Kidney epithelial cell (primary cell): ENCODE measurements at regions not wholly inside any gene's neighbourhood (a gene's known extent, or its start where the extent isn't known, plus 50 kb on each side); places are given as distances from the start of the nearest gene placed in this dataset.
"Not testable (repeated sequence)": the region's sequence is repeated elsewhere in the genome, so short reads cannot be mapped to it uniquely, and the experiment has no call there.

Source experiments
- DNase-seq: peaks from one replicate; pipeline ENCODE4 v3.0.0-alpha.2; 2010; ENCODE audit warnings: low read depth
- H3K27me3 ChIP-seq: 2 replicates; pipeline ENCODE4 v1.6.0; 2011; ENCODE audit warnings: low read length; ENCODE audit not compliant: control insufficient read depth, insufficient read depth
- H3K36me3 ChIP-seq: 2 replicates; pipeline ENCODE4 v1.5.1; 2011; ENCODE audit warnings: low read length; ENCODE audit not compliant: control insufficient read depth, insufficient read depth
- H3K4me3 ChIP-seq: 2 replicates; pipeline ENCODE4 v1.5.1; 2011; ENCODE audit warnings: low read depth, mild to moderate bottlenecking, control low read depth, low read length
- CTCF ChIP-seq: IDR thresholded peaks from 2 replicates; pipeline ENCODE4 v1.5.1; 2011; ENCODE audit warnings: mild to moderate bottlenecking, moderate library complexity, low read length, control low read depth, inconsistent platforms; ENCODE audit not compliant: insufficient read depth, poor library complexity, severe bottlenecking

GRCh38 chr12:59372956-59373355 lies 222.9 kb upstream of the SLC16A7 start:
- H3K36me3 ChIP-seq, result no peaks in the 10 kb centered on the region
- no peaks in the 10 kb centered on the region for H3K27me3 ChIP-seq
- TF ChIP-seq CTCF, result peak; percentile 48
- no peak overlapping the region for H3K4me3 ChIP-seq
- DNase-seq, result no peak

- Histone ChIP-seq H3K27me3 (no peaks in the 10 kb centered on the region), H3K36me3 (no peaks in the 10 kb centered on the region), H3K4me3 (no peak overlapping the region)
- no peak for DNase-seq
- TF ChIP-seq CTCF, result no peak
Observed at GRCh38 chr12:59370933-59371332, 224.9 kb upstream of the SLC16A7 start.

- no peak for DNase-seq
- TF ChIP-seq CTCF, result no peak
- no peaks in the 10 kb centered on the region for H3K27me3 ChIP-seq
- no peaks in the 10 kb centered on the region for H3K36me3 ChIP-seq
- H3K4me3 ChIP-seq, result no peak overlapping the region
Observed at GRCh38 chr12:59365133-59365532, 230.7 kb upstream of the SLC16A7 start.

GRCh38 chr12:59357811-59358210 lies 238.0 kb upstream of the SLC16A7 start:
- Histone ChIP-seq H3K27me3 (no peaks in the 10 kb centered on the region), H3K4me3 (no peak overlapping the region), H3K36me3 (no peaks in the 10 kb centered on the region)
- TF ChIP-seq CTCF, result no peak
- no peak for DNase-seq

- TF ChIP-seq CTCF, result peak; percentile 11
- DNase-seq, H3K27me3 ChIP-seq: not testable (repeated sequence)
Observed at GRCh38 chr12:59346248-59346647, 249.6 kb upstream of the SLC16A7 start.

GRCh38 chr12:59345406-59345805 lies 250.4 kb upstream of the SLC16A7 start:
- no peak for TF ChIP-seq CTCF
- Histone ChIP-seq H3K27me3 (no peaks in the 10 kb centered on the region), H3K36me3 (no peaks in the 10 kb centered on the region), H3K4me3 (no peak overlapping the region)
- no peak for DNase-seq

More at GRCh38 chr12:59346248-59346647, 249.6 kb upstream of the SLC16A7 start:
- not testable (repeated sequence) for H3K36me3 ChIP-seq, H3K4me3 ChIP-seq
